Fibroblast of skin of right quadriceps (primary cell): ENCODE measurements at regions not wholly inside any gene's neighbourhood (a gene's known extent, or its start where the extent isn't known, plus 50 kb on each side); places are given as distances from the start of the nearest gene placed in this dataset.

Experiments used
- DNase-seq: peaks from one replicate; pipeline ENCODE4 v3.0.0-alpha.2; 2013

GRCh38 chr22:49197505-49197904 is 630.2 kb downstream of the BRD1 start:
- DNase-seq: no peak

GRCh38 chr22:49196046-49196511 is 631.6 kb downstream of the BRD1 start:
- no peak for DNase-seq

GRCh38 chr22:49195636-49196035 is 632.0 kb downstream of the BRD1 start:
- DNase-seq: no peak

GRCh38 chr22:49193901-49194465 is 633.7 kb downstream of the BRD1 start:
- DNase-seq: no peak

GRCh38 chr22:49193348-49193747 is 634.3 kb downstream of the BRD1 start:
- no peak for DNase-seq

GRCh38 chr22:49192857-49193250 is 634.8 kb downstream of the BRD1 start:
- DNase-seq: no peak

GRCh38 chr22:49192180-49192856 is 635.4 kb downstream of the BRD1 start:
- DNase-seq: no peak

GRCh38 chr22:49191506-49191980 is 636.1 kb downstream of the BRD1 start:
- no peak for DNase-seq

GRCh38 chr22:49190816-49191505 is 636.7 kb downstream of the BRD1 start:
- DNase-seq: no peak

- DNase-seq: no peak
Observed at GRCh38 chr22:49189871-49190270, 637.8 kb downstream of the BRD1 start.

GRCh38 chr22:49188591-49188990 is 639.1 kb downstream of the BRD1 start:
- DNase-seq: no peak

- DNase-seq: no peak
Observed at GRCh38 chr22:49188091-49188490, 639.6 kb downstream of the BRD1 start.

GRCh38 chr22:49186762-49187161 is 640.9 kb downstream of the BRD1 start:
- DNase-seq: no peak

GRCh38 chr22:49186293-49186692 is 641.4 kb downstream of the BRD1 start:
- no peak for DNase-seq

GRCh38 chr22:49185312-49185969 is 642.2 kb downstream of the BRD1 start:
- no peak for DNase-seq

- DNase-seq: no peak
Observed at GRCh38 chr22:49184736-49185135, 642.9 kb downstream of the BRD1 start.

- DNase-seq: no peak
Observed at GRCh38 chr22:49183826-49184216, 643.9 kb downstream of the BRD1 start.

- DNase-seq: no peak
Observed at GRCh38 chr22:49183208-49183825, 644.4 kb downstream of the BRD1 start.

GRCh38 chr22:49182416-49182815 is 645.3 kb downstream of the BRD1 start:
- DNase-seq: no peak

- DNase-seq: no peak
Observed at GRCh38 chr22:49181942-49182341, 645.7 kb downstream of the BRD1 start.

- no peak for DNase-seq
Observed at GRCh38 chr22:49181431-49181830, 646.2 kb downstream of the BRD1 start.

GRCh38 chr22:49180683-49181024 is 647.0 kb downstream of the BRD1 start:
- DNase-seq: no peak
